Lower lobe of right lung (tissue), 2 donors: ENCODE measurements at regions not wholly inside any gene's neighbourhood (a gene's known extent, or its start where the extent isn't known, plus 50 kb on each side); places are given as distances from the start of the nearest gene placed in this dataset.

Experiments
- ATAC-seq, 2 donors: fragments of 200-7000 bp; cut with Tn5 transposase; one replicate each; pipeline ENCODE4 v1.9.1; 2020 to 2022; ENCODE audit warnings: mild to moderate bottlenecking in 2 of 2, moderate library complexity in 2 of 2
- DNase-seq: peaks from one replicate; pipeline ENCODE4 v3.0.0-alpha.2; 2020
- H3K27ac ChIP-seq: fragments of 200-600 bp; one replicate; pipeline ENCODE4 v1.8.0; 2022
- H3K27me3 ChIP-seq: fragments of 200-600 bp; one replicate; pipeline ENCODE4 v1.8.0; 2022; ENCODE audit warnings: low read depth
- H3K36me3 ChIP-seq: fragments of 200-600 bp; one replicate; pipeline ENCODE4 v1.8.0; 2022; ENCODE audit warnings: mild to moderate bottlenecking
- H3K4me1 ChIP-seq: fragments of 200-600 bp; one replicate; pipeline ENCODE4 v1.8.0; 2022
- H3K4me3 ChIP-seq: fragments of 200-600 bp; one replicate; pipeline ENCODE4 v1.8.0; 2022; ENCODE audit warnings: mild to moderate bottlenecking
- H3K9me3 ChIP-seq: fragments of 200-600 bp; one replicate; pipeline ENCODE4 v1.8.0; 2022
- CTCF ChIP-seq: fragments of 200-600 bp; IDR thresholded peaks from one replicate; pipeline ENCODE4 v1.8.0; 2022; ENCODE audit warnings: antibody characterized with exemption, mild to moderate bottlenecking
- intact Hi-C: fragments of 100-400 bp; cut with DNase I; formaldehyde crosslinking; loops from one replicate; pipeline ENCODE4 v1.11.0; 2022
- donor health status: DM: no; HTN: yes; CAD: no; lungs with severe emphysema.

- intact Hi-C loops = no loop called here
- no peak for DNase-seq
These were observed 176.8 kb upstream of the TBX20 start for GRCh38 chr7:35430547-35431153.

GRCh38 chr7:35424869-35425495 is 171.1 kb upstream of the TBX20 start:
- intact Hi-C loops = no loop called here
- DNase-seq (peak; percentile 67), ATAC-seq (peak; percentile 82 to 89)
- H3K4me3 ChIP-seq = no peak overlapping the region
- H3K9me3 ChIP-seq = no peaks in the 10 kb centered on the region
- no peaks in the 10 kb centered on the region for H3K36me3 ChIP-seq
- no peaks in the 10 kb centered on the region for H3K27me3 ChIP-seq
- H3K27ac ChIP-seq = no peak overlapping the region
- TF ChIP-seq CTCF = peak; percentile 70
- H3K4me1 ChIP-seq = no peaks in the 10 kb centered on the region

More at GRCh38 chr7:35430547-35431153, 176.8 kb upstream of the TBX20 start:
- ATAC-seq = no peak
- Histone ChIP-seq H3K27ac (no peak overlapping the region), H3K9me3 (no peaks in the 10 kb centered on the region), H3K4me3 (no peak overlapping the region), H3K36me3 (no peaks in the 10 kb centered on the region), H3K27me3 (no peaks in the 10 kb centered on the region), H3K4me1 (no peaks in the 10 kb centered on the region)
- TF ChIP-seq CTCF = no peak

GRCh38 chr7:35424440-35424839 is 170.5 kb upstream of the TBX20 start:
- intact Hi-C loops = no loop called here
- no peak for ATAC-seq
- no peak for DNase-seq
- Histone ChIP-seq H3K27me3 (no peaks in the 10 kb centered on the region), H3K4me3 (no peak overlapping the region), H3K27ac (no peak overlapping the region), H3K4me1 (no peaks in the 10 kb centered on the region), H3K36me3 (no peaks in the 10 kb centered on the region), H3K9me3 (no peaks in the 10 kb centered on the region)
- no peak for TF ChIP-seq CTCF

GRCh38 chr7:35422715-35423114 is 168.8 kb upstream of the TBX20 start:
- no peaks in the 10 kb centered on the region for H3K27me3 ChIP-seq
- intact Hi-C loops = no loop called here
- no peaks in the 10 kb centered on the region for H3K9me3 ChIP-seq
- DNase-seq (no peak), ATAC-seq (no peak)
- H3K4me3 ChIP-seq = no peak overlapping the region
- H3K4me1 ChIP-seq = no peaks in the 10 kb centered on the region
- no peaks in the 10 kb centered on the region for H3K36me3 ChIP-seq
- no peak overlapping the region for H3K27ac ChIP-seq
- TF ChIP-seq CTCF = no peak

- intact Hi-C loops = no loop called here
- no peaks in the 10 kb centered on the region for H3K9me3 ChIP-seq
- no peaks in the 10 kb centered on the region for H3K36me3 ChIP-seq
- no peak for ATAC-seq
- no peaks in the 10 kb centered on the region for H3K4me1 ChIP-seq
- no peak overlapping the region for H3K27ac ChIP-seq
- peak overlapping the region; percentile 12 for H3K4me3 ChIP-seq
- H3K27me3 ChIP-seq = no peaks in the 10 kb centered on the region
- no peak for TF ChIP-seq CTCF
- no peak for DNase-seq
These were observed 166.8 kb upstream of the TBX20 start for GRCh38 chr7:35420656-35421055.
